HEK293T (cell line): ENCODE measurements at regions not wholly inside any gene's neighbourhood (a gene's known extent, or its start where the extent isn't known, plus 50 kb on each side); places are given as distances from the start of the nearest gene placed in this dataset.
"Not testable (repeated sequence)": the region's sequence is repeated elsewhere in the genome, so short reads cannot be mapped to it uniquely, and the experiment has no call there.

Experiments used
- CTCF ChIA-PET: fragments of 350-600 bp; formaldehyde crosslinking; extraction: SDS; loops from one replicate; lab custom pipeline; 2021; ENCODE audit warnings: antibody characterized with exemption, inconsistent platforms; lab: Yijun Ruan, JAX
- POLR2A ChIA-PET: fragments of 350-600 bp; formaldehyde crosslinking; extraction: SDS; loops from one replicate; lab custom pipeline; 2020; ENCODE audit warnings: antibody characterized with exemption, inconsistent platforms; lab: Yijun Ruan, JAX
- DNase-seq: peaks from one replicate; pipeline ENCODE4 v3.0.0; 2012; ENCODE audit warnings: mixed read lengths; ENCODE audit errors: extremely low spot score
- ARNT ChIP-seq: fragments of 450-650 bp; IDR thresholded peaks from 2 replicates; pipeline ENCODE4 v1.6.1; 2017; ENCODE audit warnings: mild to moderate bottlenecking
- BHLHE40 ChIP-seq: fragments of 450-650 bp; IDR thresholded peaks from 2 replicates; pipeline ENCODE4 v1.6.1; 2016; ENCODE audit warnings: mild to moderate bottlenecking, moderate library complexity, borderline replicate concordance
- CTBP1 ChIP-seq: fragments of 450-650 bp; IDR thresholded peaks from 2 replicates; pipeline ENCODE4 v1.6.1; 2016; ENCODE audit warnings: borderline replicate concordance
- ELF4 ChIP-seq: fragments of 450-650 bp; IDR thresholded peaks from 2 replicates; pipeline ENCODE4 v1.6.1; 2017; ENCODE audit warnings: antibody characterized with exemption
- FOXA1 ChIP-seq: fragments of 450-650 bp; IDR thresholded peaks from 2 replicates; pipeline ENCODE4 v1.6.1; 2016; ENCODE audit warnings: mild to moderate bottlenecking
- FOXK2 ChIP-seq: fragments of 450-650 bp; IDR thresholded peaks from 2 replicates; pipeline ENCODE4 v1.6.1; 2016; ENCODE audit warnings: mild to moderate bottlenecking
- FOXM1 ChIP-seq: fragments of 450-650 bp; IDR thresholded peaks from 2 replicates; pipeline ENCODE4 v1.6.1; 2017; ENCODE audit warnings: mild to moderate bottlenecking, borderline replicate concordance
- HDGF ChIP-seq: fragments of 450-650 bp; IDR thresholded peaks from 2 replicates; pipeline ENCODE4 v1.6.1; 2017; ENCODE audit warnings: antibody characterized with exemption, borderline replicate concordance
- L3MBTL2 ChIP-seq: fragments of 450-650 bp; conservative IDR thresholded peaks from 2 replicates; pipeline ENCODE4 v1.6.1; 2016; ENCODE audit warnings: mild to moderate bottlenecking
- LEF1 ChIP-seq: fragments of 450-650 bp; IDR thresholded peaks from 2 replicates; pipeline ENCODE4 v1.6.1; 2017; ENCODE audit warnings: mild to moderate bottlenecking, borderline replicate concordance
- NFRKB ChIP-seq: fragments of 450-650 bp; IDR thresholded peaks from 2 replicates; pipeline ENCODE4 v1.6.1; 2016; ENCODE audit warnings: mild to moderate bottlenecking, moderate library complexity
- PKNOX1 ChIP-seq: fragments of 450-650 bp; IDR thresholded peaks from 2 replicates; pipeline ENCODE4 v1.6.1; 2016
- SP1 ChIP-seq: fragments of 450-650 bp; IDR thresholded peaks from 2 replicates; pipeline ENCODE4 v1.6.1; 2017
- SUZ12 ChIP-seq: fragments of 450-650 bp; IDR thresholded peaks from 2 replicates; pipeline ENCODE4 v1.6.1; 2016; ENCODE audit warnings: mild to moderate bottlenecking
- TARDBP ChIP-seq: fragments of 450-650 bp; IDR thresholded peaks from 2 replicates; pipeline ENCODE4 v1.6.1; 2016
- ZNF384 ChIP-seq: fragments of 450-650 bp; IDR thresholded peaks from 2 replicates; pipeline ENCODE4 v1.6.1; 2016

GRCh38 chr5:124909734-124910133 is 163.3 kb upstream of the ZNF608 start:
- TF ChIP-seq BHLHE40 = no peak
- no peak for TF ChIP-seq L3MBTL2
- no peak for TF ChIP-seq FOXM1
- TF ChIP-seq HDGF = no peak
- TF ChIP-seq FOXA1 = no peak
- no peak for TF ChIP-seq TARDBP
- no peak for TF ChIP-seq PKNOX1
- no peak for TF ChIP-seq ARNT
- no peak for TF ChIP-seq FOXK2
- TF ChIP-seq SP1 = no peak
- no peak for TF ChIP-seq NFRKB
- TF ChIP-seq SUZ12 = no peak
- TF ChIP-seq ELF4 = no peak
- TF ChIP-seq CTBP1 = no peak
- TF ChIP-seq LEF1 = no peak
- no peak for TF ChIP-seq ZNF384
- ChIA-PET CTCF (no interaction called here), POLR2A (interaction anchor here (1.6 to 1.9 kb wide), 2 partner anchors 18 to 161 kb away, joined by 5 to 8 read pairs; no protein-coding TSS in a partner anchor)
- DNase-seq = no peak

- POLR2A ChIA-PET = no interaction called here
- no peak for TF ChIP-seq NFRKB
- no peak for TF ChIP-seq LEF1
- no peak for TF ChIP-seq BHLHE40
- no peak for TF ChIP-seq ELF4
- TF ChIP-seq L3MBTL2 = no peak
- no peak for TF ChIP-seq TARDBP
- TF ChIP-seq FOXM1 = no peak
- no peak for TF ChIP-seq ZNF384
- no peak for TF ChIP-seq HDGF
- TF ChIP-seq FOXK2 = no peak
- no peak for TF ChIP-seq PKNOX1
- no peak for TF ChIP-seq SP1
- no peak for TF ChIP-seq FOXA1
- TF ChIP-seq SUZ12 = no peak
- TF ChIP-seq ARNT = no peak
- TF ChIP-seq CTBP1 = no peak
- DNase-seq = no peak
- CTCF ChIA-PET = interaction anchor here (0.5 kb wide), 1 partner anchor 640 kb away, joined by 4 read pairs; no protein-coding TSS in a partner anchor
Observed at GRCh38 chr5:124910354-124911016, 164.0 kb upstream of the ZNF608 start.

GRCh38 chr5:124912638-124913328 is 166.3 kb upstream of the ZNF608 start:
- ChIA-PET POLR2A (no interaction called here), CTCF (interaction anchor here (0.6 kb wide), 1 partner anchor 66 kb away, joined by 3 read pairs; no protein-coding TSS in a partner anchor)
- TF ChIP-seq ZNF384 (no peak), FOXM1 (no peak), LEF1 (no peak), CTBP1 (no peak), SP1 (no peak), FOXK2 (no peak), HDGF (no peak), NFRKB (no peak), TARDBP (no peak), FOXA1 (no peak), ARNT (no peak), PKNOX1 (no peak), L3MBTL2 (no peak)
- no peak for DNase-seq

- DNase-seq = no peak
- POLR2A ChIA-PET = no interaction called here
- CTCF ChIA-PET = interaction anchor here (0.6 kb wide), 1 partner anchor 65 kb away, joined by 3 read pairs; no protein-coding TSS in a partner anchor
- no peak for TF ChIP-seq ARNT
- TF ChIP-seq LEF1 = no peak
- no peak for TF ChIP-seq TARDBP
- no peak for TF ChIP-seq PKNOX1
- TF ChIP-seq ELF4 = no peak
- no peak for TF ChIP-seq SP1
- no peak for TF ChIP-seq L3MBTL2
Observed at GRCh38 chr5:124913329-124913653, 166.9 kb upstream of the ZNF608 start.

- CTCF ChIA-PET, DNase-seq, POLR2A ChIA-PET: not testable (repeated sequence)
Observed at GRCh38 chr5:124916313-124916712, 169.9 kb upstream of the ZNF608 start.

GRCh38 chr5:124918618-124919017 is 172.2 kb upstream of the ZNF608 start:
- TF ChIP-seq SUZ12 (no peak), L3MBTL2 (no peak), FOXK2 (no peak), SP1 (no peak), FOXM1 (no peak), BHLHE40 (no peak), CTBP1 (no peak), ARNT (no peak), ELF4 (no peak)
- DNase-seq = no peak
- ChIA-PET POLR2A (no interaction called here), CTCF (no interaction called here)
